Activated CD8-positive, alpha-beta memory T cell treated with anti-CD3 and anti-CD28 coated beads for 4 hours (primary cell): ENCODE measurements at regions not wholly inside any gene's neighbourhood (a gene's known extent, or its start where the extent isn't known, plus 50 kb on each side); places are given as distances from the start of the nearest gene placed in this dataset.

Experiments
- DNase-seq, 2 donors: peaks; one replicate each; pipeline ENCODE4 v3.0.0-alpha.2; 2020; ENCODE audit warnings: low read depth in 2 of 2

DNA sequence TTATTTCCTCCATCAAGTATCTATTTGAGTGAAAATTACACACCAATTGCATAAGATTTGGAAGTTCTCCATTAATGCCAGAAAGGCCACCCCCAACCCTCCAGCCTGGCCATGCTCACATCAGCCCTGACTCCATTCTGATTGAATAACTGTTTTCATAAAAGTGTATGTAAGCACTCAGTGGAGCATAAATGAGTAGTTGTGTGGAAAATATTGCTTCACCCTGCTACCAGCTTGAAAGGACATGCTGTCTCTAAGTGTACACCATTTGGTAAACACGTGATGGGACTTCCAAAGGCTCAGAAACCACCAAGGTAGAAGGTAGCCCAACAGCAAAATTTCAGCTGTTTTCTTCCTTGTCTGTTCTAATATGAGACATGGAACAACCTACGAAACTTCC, 393.8 kb downstream of the ZNF385D start:
- no peak for DNase-seq

DNA sequence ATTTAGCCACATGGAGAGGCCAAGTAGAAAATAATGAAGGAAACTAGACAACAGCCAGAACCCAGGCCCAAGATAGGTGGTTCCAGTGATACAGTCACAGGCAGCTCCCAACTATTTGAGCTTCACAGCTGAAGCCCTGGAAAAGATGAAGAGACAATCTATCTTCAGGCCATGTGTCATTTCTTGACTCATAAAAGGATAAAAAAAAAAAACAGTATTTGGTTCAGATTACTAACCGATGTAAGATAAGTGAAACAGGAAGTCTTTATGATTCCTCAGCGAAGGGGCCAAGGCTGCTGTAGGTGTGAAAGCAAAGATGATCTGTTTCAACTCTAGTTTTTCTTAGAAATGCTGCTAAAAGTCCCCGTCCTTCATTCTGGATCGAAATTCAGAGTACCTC, 394.6 kb downstream of the ZNF385D start:
- no peak for DNase-seq

DNA sequence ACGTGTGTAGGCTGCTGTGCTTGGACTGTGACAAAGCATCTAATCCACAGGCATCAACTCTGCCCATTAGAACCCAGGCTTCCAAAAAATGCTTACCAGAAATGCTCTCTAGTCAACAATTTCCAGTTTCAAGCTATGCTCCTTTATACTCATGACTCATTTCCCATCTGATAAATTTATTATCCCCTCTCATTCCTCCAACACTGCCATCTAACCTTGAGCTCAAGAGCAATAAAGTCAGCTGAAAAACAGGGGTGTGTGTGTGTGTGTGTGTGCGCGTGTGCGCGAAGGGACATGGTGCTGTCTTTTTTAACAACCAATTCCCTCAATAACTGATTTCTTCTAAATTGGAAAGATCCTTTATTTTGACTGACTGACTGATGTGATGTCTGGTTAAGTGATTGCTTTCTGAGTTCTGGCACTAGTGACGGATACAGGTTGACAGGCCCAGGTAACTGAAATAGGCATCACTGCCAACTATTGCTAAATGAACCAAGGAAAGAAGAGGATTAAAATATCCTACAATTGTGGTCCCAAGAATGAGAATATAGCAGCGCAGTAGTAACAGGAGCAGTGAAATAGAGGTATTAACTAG, 405.5 kb downstream of the ZNF385D start:
- DNase-seq: no peak

- no peak for DNase-seq
These were observed 419.2 kb downstream of the ZNF385D start for GRCh38 chr3:21331857-21332256.

GRCh38 chr3:21331321-21331720, 419.7 kb downstream of the ZNF385D start:
- DNase-seq: no peak

DNA sequence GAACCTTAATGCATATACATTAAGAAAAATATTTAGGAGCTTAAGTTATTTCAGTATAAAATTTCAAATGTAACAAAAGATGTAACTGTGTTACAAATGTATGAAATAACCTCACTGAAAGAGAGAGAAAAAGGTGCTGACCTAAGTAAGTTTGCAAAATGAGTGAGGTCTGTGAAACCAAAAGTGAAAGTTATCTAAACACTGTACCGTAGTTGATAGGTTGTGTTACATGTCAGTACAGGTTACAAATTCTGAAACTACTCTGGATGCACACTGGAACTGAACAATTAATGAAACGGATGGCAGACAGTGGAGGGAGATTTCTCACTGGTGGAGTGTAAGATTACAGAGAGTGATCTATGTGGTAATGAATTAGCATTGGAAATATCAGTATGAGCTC, 420.7 kb downstream of the ZNF385D start:
- no peak for DNase-seq

GRCh38 chr3:21328711-21329390, 422.2 kb downstream of the ZNF385D start:
- DNase-seq: no peak

- no peak for DNase-seq
These were observed 424.1 kb downstream of the ZNF385D start for GRCh38 chr3:21326704-21327475.

DNA sequence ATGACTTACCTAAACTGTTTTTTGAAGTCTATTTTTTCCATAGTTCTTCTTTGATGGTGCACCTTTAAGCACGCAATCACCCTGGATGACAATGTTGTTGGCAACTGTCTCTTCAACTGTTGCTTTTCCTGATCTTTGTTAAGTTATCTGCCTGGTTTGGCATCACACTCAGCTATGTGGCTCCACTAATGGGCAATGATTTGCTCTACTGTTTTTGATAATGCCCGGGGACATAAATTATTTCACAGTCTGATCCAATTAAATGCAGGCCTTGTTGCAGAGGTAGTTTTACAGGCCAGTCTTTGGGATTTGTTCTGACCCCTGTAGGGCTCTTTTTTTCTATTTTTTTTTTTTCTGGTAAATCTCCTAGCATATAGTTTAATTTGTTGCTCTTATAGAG, 436.3 kb downstream of the ZNF385D start:
- no peak for DNase-seq

- DNase-seq: no peak
These were observed 440.1 kb downstream of the ZNF385D start for GRCh38 chr3:21310891-21311290.

DNA sequence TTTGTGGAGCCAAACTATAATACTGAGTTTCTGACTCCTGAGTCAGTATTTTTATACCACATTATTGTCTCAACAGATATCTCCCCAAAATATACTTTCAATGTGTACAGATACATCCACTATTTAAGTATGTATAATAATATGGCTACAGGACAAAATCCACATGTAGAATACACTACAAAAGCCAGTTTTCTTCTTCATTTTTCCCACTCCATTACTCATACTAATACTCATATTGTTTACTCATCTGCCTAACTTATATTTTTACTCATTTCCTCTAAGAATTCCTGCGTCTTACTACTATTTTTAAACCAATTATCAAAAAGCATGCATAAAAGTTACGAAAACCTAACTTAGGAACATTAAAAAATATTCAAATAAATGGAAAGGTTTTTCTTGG, 440.8 kb downstream of the ZNF385D start:
- no peak for DNase-seq

DNA sequence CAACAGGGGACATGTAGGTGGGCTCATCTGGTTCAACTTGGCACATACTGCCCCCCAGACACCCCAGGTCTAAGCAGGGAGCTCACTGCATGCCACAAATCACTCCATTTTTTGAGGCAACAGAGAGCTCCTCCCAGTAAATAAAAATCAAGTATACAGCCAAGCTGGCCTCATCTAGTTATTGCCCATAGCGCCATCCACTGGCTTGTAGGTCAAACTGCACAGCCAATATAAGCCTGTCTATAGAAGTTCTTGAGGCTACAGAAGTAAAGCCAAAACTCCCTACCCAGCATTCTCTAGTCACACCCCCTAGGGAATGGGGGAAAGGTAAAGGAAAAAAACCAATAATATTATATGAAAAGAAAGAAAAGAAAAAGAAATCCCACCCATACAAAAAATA, 453.7 kb downstream of the ZNF385D start:
- no peak for DNase-seq

DNA sequence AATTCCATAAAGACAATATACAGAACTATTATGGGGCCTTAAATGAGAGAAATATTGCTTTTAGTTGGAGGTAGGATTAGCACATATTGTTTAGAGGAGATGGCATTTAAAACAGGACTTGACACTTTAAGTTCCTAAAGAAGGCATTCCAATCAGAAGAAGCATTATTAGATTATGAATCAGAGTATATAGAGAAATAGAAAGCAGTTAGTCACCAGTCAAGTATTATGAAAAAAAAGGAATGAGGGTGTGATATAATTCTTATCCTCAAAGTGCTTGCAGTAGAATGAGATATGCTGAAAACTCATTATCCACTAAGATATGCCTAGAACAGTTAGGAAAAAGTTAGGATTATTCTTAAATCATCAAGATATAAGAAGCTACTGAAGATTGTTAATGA, 456.2 kb downstream of the ZNF385D start:
- DNase-seq: no peak

GRCh38 chr3:21292971-21293370, 458.0 kb downstream of the ZNF385D start:
- no peak for DNase-seq

GRCh38 chr3:21290557-21290956, 460.5 kb downstream of the ZNF385D start:
- no peak for DNase-seq

GRCh38 chr3:21274079-21274571, 476.9 kb downstream of the ZNF385D start:
- DNase-seq: no peak

DNA sequence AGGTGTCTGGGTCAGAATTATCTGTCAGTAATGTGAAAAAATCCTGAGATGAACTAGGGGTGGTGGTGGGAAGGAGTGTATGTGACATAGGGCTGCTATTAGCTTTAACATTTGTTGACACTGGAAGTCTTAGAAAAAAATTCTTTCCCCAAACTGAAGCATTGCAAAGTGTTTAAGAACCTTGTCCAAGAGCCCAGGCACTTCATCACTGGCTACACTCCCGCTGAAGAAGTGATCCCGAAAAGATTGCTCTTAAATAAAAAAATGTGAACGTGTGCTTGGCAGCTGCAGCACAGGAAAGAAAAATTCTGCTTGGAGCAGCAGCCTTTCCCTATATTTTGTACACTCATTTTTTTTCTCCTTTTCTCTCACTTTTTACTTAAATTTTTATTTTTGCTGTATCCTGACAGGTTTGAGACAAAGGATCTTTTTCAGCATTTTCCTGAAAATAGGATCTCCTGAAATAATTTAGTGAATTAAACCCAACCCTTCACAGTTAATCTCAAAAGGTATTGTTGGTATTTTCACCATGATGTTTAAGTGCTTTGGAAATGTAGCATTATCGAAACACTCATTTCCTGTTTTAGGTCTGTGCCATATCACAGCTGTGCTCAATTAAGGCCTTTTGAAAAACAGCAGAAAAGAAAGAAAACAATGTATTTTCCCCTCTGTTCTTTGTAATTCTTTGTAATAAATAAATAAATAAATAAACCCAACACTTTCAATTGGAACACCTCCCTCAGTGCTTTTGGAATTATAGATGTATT, 477.6 kb downstream of the ZNF385D start:
- no peak for DNase-seq

DNA sequence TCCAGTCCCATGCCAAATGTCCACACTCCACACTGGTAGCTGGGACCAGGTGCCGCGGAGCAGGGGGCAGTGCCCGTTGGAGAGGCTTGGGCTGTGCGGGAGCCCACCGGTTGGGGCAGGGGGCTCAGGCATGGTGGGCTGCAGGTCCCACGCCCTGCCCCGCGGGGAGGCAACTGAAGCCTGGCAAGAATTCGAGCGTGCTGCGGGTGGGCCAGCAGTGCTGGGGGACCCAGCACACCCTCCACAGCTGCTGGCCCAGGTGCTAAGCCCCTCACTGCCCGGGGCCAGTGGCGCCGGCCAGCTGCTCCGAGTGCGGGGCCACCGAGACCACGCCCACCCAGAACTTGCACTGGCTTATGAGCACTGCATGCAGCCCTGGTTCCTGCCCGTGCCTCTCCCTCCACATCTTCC, 479.4 kb downstream of the ZNF385D start:
- DNase-seq: no peak

- DNase-seq: no peak
These were observed 481.1 kb downstream of the ZNF385D start for GRCh38 chr3:21269882-21270281.

DNA sequence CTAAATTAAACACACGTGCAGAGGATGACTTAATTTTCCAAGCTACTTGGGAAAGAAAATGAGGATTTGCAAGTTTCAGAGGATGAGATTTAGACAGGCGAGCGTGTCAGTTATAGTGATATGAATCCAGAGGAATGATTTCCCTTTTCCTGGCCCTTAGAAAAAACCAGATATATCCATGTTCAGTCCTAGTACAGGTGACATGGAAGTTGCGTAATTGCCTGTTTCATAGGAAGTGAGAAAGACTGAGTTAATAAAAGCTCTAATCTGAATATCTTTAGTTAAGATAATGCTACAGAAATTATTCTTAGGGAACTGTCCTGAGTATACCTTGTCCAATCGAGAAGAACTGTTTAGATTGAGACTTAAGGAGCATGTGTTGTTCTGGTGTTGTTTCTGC, 490.5 kb downstream of the ZNF385D start:
- no peak for DNase-seq

- DNase-seq: no peak
These were observed 491.1 kb downstream of the ZNF385D start for GRCh38 chr3:21259896-21260295.

DNA sequence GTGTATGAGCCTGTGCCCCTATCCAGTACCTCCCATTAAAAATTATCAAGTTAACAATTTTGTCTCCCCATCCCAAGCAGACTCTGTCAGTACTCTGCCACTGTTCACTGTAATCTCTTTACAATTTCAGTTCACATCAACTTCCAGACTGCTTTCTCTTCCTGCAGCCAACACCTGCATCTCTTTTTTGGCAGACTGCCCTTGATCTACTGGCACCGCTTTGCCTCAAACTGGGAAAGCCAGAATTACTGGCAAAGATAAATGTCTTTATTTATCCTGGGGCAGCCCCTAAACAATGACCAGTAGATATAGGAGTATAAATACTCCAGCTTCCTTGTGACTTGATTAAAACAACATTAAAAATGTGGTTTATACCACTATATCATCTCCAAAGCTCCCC, 494.1 kb downstream of the ZNF385D start:
- DNase-seq: no peak
